WTC11 (cell line): ENCODE measurements at regions not wholly inside any gene's neighbourhood (a gene's known extent, or its start where the extent isn't known, plus 50 kb on each side); places are given as distances from the start of the nearest gene placed in this dataset.

Experiments used
- ATAC-seq: fragments of 200-7000 bp; cut with Tn5 transposase; 2 replicates; pipeline ENCODE4 v1.10.0; 2021; ENCODE audit warnings: mild to moderate bottlenecking, moderate library complexity
- CTCF ChIA-PET: fragments of 300-600 bp; sonication (Branson Sonifier 250); formaldehyde crosslinking; loops from one replicate; lab custom pipeline; 2021; ENCODE audit warnings: antibody characterized with exemption; lab: Charles Lee
- POLR2A ChIA-PET: fragments of 350-600 bp; sonication (Branson Sonifier 250); formaldehyde crosslinking; loops from one replicate; lab custom pipeline; 2021; ENCODE audit warnings: antibody characterized with exemption; lab: Charles Lee
- DNase-seq: peaks from one replicate; pipeline ENCODE4 v3.0.0; 2021; ENCODE audit warnings: low spot score
- H3K27ac Mint-ChIP-seq: 2 replicates; pipeline ENCODE4 v1.8.0; 2021; ENCODE audit warnings: mixed read lengths
- H3K27me3 Mint-ChIP-seq: 2 replicates; pipeline ENCODE4 v1.8.0; 2021; ENCODE audit warnings: low read depth, mild to moderate bottlenecking, moderate library complexity, mixed read lengths
- H3K36me3 Mint-ChIP-seq: 2 replicates; pipeline ENCODE4 v1.8.0; 2021; ENCODE audit warnings: mixed read lengths
- H3K4me1 Mint-ChIP-seq: 2 replicates; pipeline ENCODE4 v1.8.0; 2022; ENCODE audit warnings: mixed read lengths
- H3K4me3 Mint-ChIP-seq: 2 replicates; pipeline ENCODE4 v1.8.0; 2021; ENCODE audit warnings: mild to moderate bottlenecking, moderate library complexity, mixed read lengths
- H3K9me3 Mint-ChIP-seq: 2 replicates; pipeline ENCODE4 v1.8.0; 2021; ENCODE audit warnings: mixed read lengths
- AFF4 ChIP-seq: sonication (generic); formaldehyde crosslinking; IDR thresholded peaks from 2 replicates; pipeline ENCODE4 v1.8.1; 2023; ENCODE audit warnings: mild to moderate bottlenecking, missing genetic modification reagents, borderline replicate concordance
- CDX4 ChIP-seq: fragments of 250-450 bp; sonication (Bioruptor Pico); IDR thresholded peaks from 2 replicates; pipeline ENCODE4 v1.9.0; 2021; ENCODE audit warnings: moderate library complexity, mild to moderate bottlenecking, inconsistent platforms, borderline replicate concordance
- CTCF ChIP-seq: fragments of 200-600 bp; IDR thresholded peaks from 2 replicates; pipeline ENCODE4 v1.8.0; 2022; ENCODE audit warnings: antibody characterized with exemption
- E2F1 ChIP-seq: sonication (generic); formaldehyde crosslinking; IDR thresholded peaks from 2 replicates; pipeline ENCODE4 v1.8.0; 2022; ENCODE audit warnings: mild to moderate bottlenecking, missing genetic modification reagents
- E2F4 ChIP-seq: sonication (generic); formaldehyde crosslinking; IDR thresholded peaks from 2 replicates; pipeline ENCODE4 v1.8.1; 2022; ENCODE audit warnings: low read depth, mild to moderate bottlenecking, moderate library complexity, missing genetic modification reagents, borderline replicate concordance
- HMGA2 ChIP-seq: fragments of 250-450 bp; sonication (Bioruptor Pico); IDR thresholded peaks from 2 replicates; pipeline ENCODE4 v1.4.0; 2021; ENCODE audit warnings: mild to moderate bottlenecking, moderate library complexity
- JAZF1 ChIP-seq: fragments of 250-450 bp; sonication (Bioruptor Pico); IDR thresholded peaks from 2 replicates; pipeline ENCODE4 v1.9.0; 2021; ENCODE audit warnings: moderate library complexity, mild to moderate bottlenecking, inconsistent platforms
- JUN ChIP-seq: sonication (generic); formaldehyde crosslinking; IDR thresholded peaks from 2 replicates; pipeline ENCODE4 v1.8.0; 2023; ENCODE audit warnings: mild to moderate bottlenecking, missing genetic modification reagents
- KAT7 ChIP-seq: sonication (generic); formaldehyde crosslinking; IDR thresholded peaks from 2 replicates; pipeline ENCODE4 v1.8.1; 2023; ENCODE audit warnings: missing genetic modification reagents, mild to moderate bottlenecking, borderline replicate concordance
- MAX ChIP-seq: sonication (generic); formaldehyde crosslinking; IDR thresholded peaks from 2 replicates; pipeline ENCODE4 v1.8.0; 2022; ENCODE audit warnings: mild to moderate bottlenecking, missing genetic modification reagents
- MXD4 ChIP-seq: fragments of 250-450 bp; sonication (Bioruptor Pico); IDR thresholded peaks from 2 replicates; pipeline ENCODE4 v1.8.0; 2021; ENCODE audit warnings: mild to moderate bottlenecking, moderate library complexity, borderline replicate concordance
- NFATC4 ChIP-seq: fragments of 250-450 bp; sonication (Bioruptor Pico); IDR thresholded peaks from 2 replicates; pipeline ENCODE4 v1.9.0; 2021; ENCODE audit warnings: mild to moderate bottlenecking
- NFYB ChIP-seq: sonication (generic); formaldehyde crosslinking; conservative IDR thresholded peaks from 2 replicates; pipeline ENCODE4 v1.8.0; 2022; ENCODE audit warnings: low read depth, missing genetic modification reagents
- NR1H2 ChIP-seq: sonication (generic); formaldehyde crosslinking; IDR thresholded peaks from 2 replicates; pipeline ENCODE4 v1.9.0; 2021; ENCODE audit warnings: mild to moderate bottlenecking, moderate library complexity, missing genetic modification reagents
- SP1 ChIP-seq: sonication (generic); formaldehyde crosslinking; conservative IDR thresholded peaks from 2 replicates; pipeline ENCODE4 v1.8.1; 2022; ENCODE audit warnings: missing genetic modification reagents
- TP53 ChIP-seq: sonication (generic); formaldehyde crosslinking; IDR thresholded peaks from 2 replicates; pipeline ENCODE4 v1.8.1; 2023; ENCODE audit warnings: mild to moderate bottlenecking, missing genetic modification reagents
- ZNF138 ChIP-seq: sonication (generic); formaldehyde crosslinking; conservative IDR thresholded peaks from 2 replicates; pipeline ENCODE4 v1.8.1; 2022; ENCODE audit warnings: mild to moderate bottlenecking, moderate library complexity, missing genetic modification reagents
- ZNF263 ChIP-seq: sonication (generic); formaldehyde crosslinking; IDR thresholded peaks from 2 replicates; pipeline ENCODE4 v1.8.1; 2022; ENCODE audit warnings: low read depth, mild to moderate bottlenecking, moderate library complexity, missing genetic modification reagents
- ZNF317 ChIP-seq: sonication (generic); formaldehyde crosslinking; IDR thresholded peaks from 2 replicates; pipeline ENCODE4 v1.8.1; 2023; ENCODE audit warnings: low read depth, mild to moderate bottlenecking, moderate library complexity, missing genetic modification reagents, borderline replicate concordance
- ZNF396 ChIP-seq: fragments of 250-450 bp; sonication (Bioruptor Pico); IDR thresholded peaks from 2 replicates; pipeline ENCODE4 v1.8.0; 2021; ENCODE audit warnings: mild to moderate bottlenecking, moderate library complexity, borderline replicate concordance
- ZNF532 ChIP-seq: fragments of 250-450 bp; sonication (Bioruptor Pico); IDR thresholded peaks from 2 replicates; pipeline ENCODE4 v1.9.0; 2021; ENCODE audit warnings: mild to moderate bottlenecking, borderline replicate concordance

- no peak for TF ChIP-seq TP53
- TF ChIP-seq, all 79 proteins: peak for 0
These were observed 142.6 kb downstream of the UTP18 start (continued) for GRCh38 chr17:51402899-51403298.

- ATAC-seq (no peak), DNase-seq (no peak)
- Mint-ChIP-seq H3K9me3 (peaks cover 9% of the 10 kb centered on the region), H3K4me1 (0 out of 2 replicates have a peak, but pooled peaks cover 4% of the 10 kb centered on the region), H3K4me3 (no peak overlapping the region), H3K27me3 (peaks cover 2% of the 10 kb centered on the region; the same call in 1 of the 2 replicates), H3K27ac (no peak overlapping the region), H3K36me3 (no peaks in the 10 kb centered on the region)
- POLR2A ChIA-PET, result no interaction called here
- CTCF ChIA-PET, result interaction anchor here (0.7 to 2.9 kb wide), 2 partner anchors 28 to 54 kb away, joined by 3 to 11 read pairs; no protein-coding TSS in a partner anchor
- no peak for TF ChIP-seq E2F1 (CRISPR knock-in tag)
- no peak for TF ChIP-seq MAX (CRISPR knock-in tag)
- no peak for TF ChIP-seq AFF4 (CRISPR knock-in tag)
- no peak for TF ChIP-seq JAZF1 (CRISPR knock-in tag)
- TF ChIP-seq SP1, result no peak
- no peak for TF ChIP-seq CDX4 (CRISPR knock-in tag)
- no peak for TF ChIP-seq ZNF263 (CRISPR knock-in tag)
- no peak for TF ChIP-seq KAT7 (CRISPR knock-in tag)
- TF ChIP-seq JUN (CRISPR knock-in tag), result no peak
- no peak for TF ChIP-seq MXD4 (CRISPR knock-in tag)
- no peak for TF ChIP-seq NR1H2 (CRISPR knock-in tag)
- TF ChIP-seq HMGA2, result no peak
- TF ChIP-seq ZNF396, result no peak
These were observed 147.2 kb downstream of the UTP18 start for GRCh38 chr17:51407576-51407975.

- Mint-ChIP-seq H3K27ac (no peak overlapping the region), H3K36me3 (no peaks in the 10 kb centered on the region), H3K27me3 (peaks cover 8% of the 10 kb centered on the region; the same call in 1 of the 2 replicates), H3K4me1 (peaks cover 14% of the 10 kb centered on the region), H3K4me3 (no peak overlapping the region), H3K9me3 (peaks cover 20% of the 10 kb centered on the region)
- ChIA-PET POLR2A (no interaction called here), CTCF (interaction anchor here (1.1 kb wide), 1 partner anchor 42 kb away, joined by 4 read pairs; no protein-coding TSS in a partner anchor)
- ATAC-seq (no peak), DNase-seq (no peak)
- TF ChIP-seq CTCF (no peak), E2F4 (CRISPR knock-in tag) (no peak), MAX (CRISPR knock-in tag) (no peak), ZNF317 (no peak), NFYB (no peak), ZNF138 (no peak), NFATC4 (CRISPR knock-in tag) (no peak), ZNF532 (CRISPR knock-in tag) (no peak)
These were observed 159.1 kb downstream of the UTP18 start for GRCh38 chr17:51419476-51419875.
